ENCODE measurements at regions not wholly inside any gene's neighbourhood (a gene's known extent, or its start where the extent isn't known, plus 50 kb on each side); places are given as distances from the start of the nearest gene placed in this dataset.

- TF ChIP-seq, protein P1, sequence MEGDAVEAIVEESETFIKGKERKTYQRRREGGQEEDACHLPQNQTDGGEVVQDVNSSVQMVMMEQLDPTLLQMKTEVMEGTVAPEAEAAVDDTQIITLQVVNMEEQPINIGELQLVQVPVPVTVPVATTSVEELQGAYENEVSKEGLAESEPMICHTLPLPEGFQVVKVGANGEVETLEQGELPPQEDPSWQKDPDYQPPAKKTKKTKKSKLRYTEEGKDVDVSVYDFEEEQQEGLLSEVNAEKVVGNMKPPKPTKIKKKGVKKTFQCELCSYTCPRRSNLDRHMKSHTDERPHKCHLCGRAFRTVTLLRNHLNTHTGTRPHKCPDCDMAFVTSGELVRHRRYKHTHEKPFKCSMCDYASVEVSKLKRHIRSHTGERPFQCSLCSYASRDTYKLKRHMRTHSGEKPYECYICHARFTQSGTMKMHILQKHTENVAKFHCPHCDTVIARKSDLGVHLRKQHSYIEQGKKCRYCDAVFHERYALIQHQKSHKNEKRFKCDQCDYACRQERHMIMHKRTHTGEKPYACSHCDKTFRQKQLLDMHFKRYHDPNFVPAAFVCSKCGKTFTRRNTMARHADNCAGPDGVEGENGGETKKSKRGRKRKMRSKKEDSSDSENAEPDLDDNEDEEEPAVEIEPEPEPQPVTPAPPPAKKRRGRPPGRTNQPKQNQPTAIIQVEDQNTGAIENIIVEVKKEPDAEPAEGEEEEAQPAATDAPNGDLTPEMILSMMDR (conservative IDR thresholded peaks at IDR 0.05; ENCODE audit: low read length) = no peak
- no peak for TF ChIP-seq EZH2phosphoT487 (IDR thresholded peaks at IDR 0.05; ENCODE audit: borderline replicate concordance, low read depth, low read length)
Observed at GRCh38 chr2:133790711-133791110, 222.4 kb upstream of the NCKAP5 start.
